Omental fat pad (tissue), 3 donors: ENCODE measurements at regions not wholly inside any gene's neighbourhood (a gene's known extent, or its start where the extent isn't known, plus 50 kb on each side); places are given as distances from the start of the nearest gene placed in this dataset.

Experiments used
- ATAC-seq: fragments of 150-250 bp; one replicate; pipeline ENCODE4 v1.9.1; 2016; ENCODE audit warnings: mild to moderate bottlenecking, moderate library complexity; ENCODE audit not compliant: low FRiP score
- DNase-seq: peaks from one replicate; pipeline ENCODE4 v3.0.0-alpha.2; 2019; ENCODE audit warnings: low spot score
- CTCF ChIP-seq, 3 donors: fragments of 450-650 bp; IDR thresholded peaks; one replicate each; pipeline ENCODE4 v1.5.1; 2016 to 2017; ENCODE audit warnings: antibody characterized with exemption in 3 of 3, mild to moderate bottlenecking in 3 of 3, moderate library complexity in 2 of 3

GRCh38 chr4:3834186-3834662 is 68.0 kb downstream of the ADRA2C start:
- TF ChIP-seq CTCF (IDR thresholded peaks at IDR 0.05) = no peak
- ATAC-seq (no peak), DNase-seq (no peak)

GRCh38 chr4:3834663-3835521 is 68.7 kb downstream of the ADRA2C start:
- TF ChIP-seq CTCF (IDR thresholded peaks at IDR 0.05) = no peak
- no peak for DNase-seq
- ATAC-seq = no peak

GRCh38 chr4:3835527-3836405 is 69.6 kb downstream of the ADRA2C start:
- no peak for TF ChIP-seq CTCF (IDR thresholded peaks at IDR 0.05)
- ATAC-seq (no peak), DNase-seq (no peak)

- DNase-seq (no peak), ATAC-seq (no peak)
- TF ChIP-seq CTCF (IDR thresholded peaks at IDR 0.05) = no peak
Measured at GRCh38 chr4:3836406-3836755, 70.2 kb downstream of the ADRA2C start.

- no peak for DNase-seq
- TF ChIP-seq CTCF (IDR thresholded peaks at IDR 0.05) = no peak
Measured at GRCh38 chr4:3836756-3837601, 70.8 kb downstream of the ADRA2C start.

GRCh38 chr4:3838437-3839380 is 72.5 kb downstream of the ADRA2C start:
- no peak for DNase-seq
- ATAC-seq = no peak
- TF ChIP-seq CTCF (IDR thresholded peaks at IDR 0.05) = no peak

More at GRCh38 chr4:3836756-3837601, 70.8 kb downstream of the ADRA2C start:
- ATAC-seq = no peak
